NT2/D1 (cell line): ENCODE measurements at regions not wholly inside any gene's neighbourhood (a gene's known extent, or its start where the extent isn't known, plus 50 kb on each side); places are given as distances from the start of the nearest gene placed in this dataset.

Experiments used
- DNase-seq: peaks from one replicate; pipeline ENCODE4 v3.0.0-alpha.2; 2011; ENCODE audit warnings: low read depth, low spot score
- H3K27me3 ChIP-seq: 2 replicates; pipeline ENCODE4 v1.6.0; 2011; ENCODE audit warnings: mild to moderate bottlenecking; ENCODE audit not compliant: insufficient read length, insufficient read depth
- H3K36me3 ChIP-seq: 2 replicates; pipeline ENCODE4 v1.6.1; 2011; ENCODE audit warnings: mild to moderate bottlenecking, low read length, mixed read lengths; ENCODE audit not compliant: insufficient read depth, insufficient read length
- H3K4me1 ChIP-seq: 2 replicates; pipeline ENCODE4 v1.5.1; 2011; ENCODE audit not compliant: insufficient read depth, insufficient read length
- H3K4me3 ChIP-seq: 2 replicates; pipeline ENCODE4 v1.5.1; 2011; ENCODE audit warnings: low read depth; ENCODE audit not compliant: insufficient read length
- H3K9ac ChIP-seq: 2 replicates; pipeline ENCODE4 v1.6.0; 2011; ENCODE audit warnings: low read depth; ENCODE audit not compliant: insufficient read length
- H3K9me3 ChIP-seq: 2 replicates; pipeline ENCODE4 v1.5.1; 2011; ENCODE audit warnings: mild to moderate bottlenecking, low read length; ENCODE audit not compliant: insufficient read depth
- SUZ12 ChIP-seq: IDR thresholded peaks from 2 replicates; pipeline ENCODE4 v1.6.1; 2011; ENCODE audit not compliant: insufficient read length, insufficient read depth; ENCODE audit errors: extremely low read depth
- YY1 ChIP-seq: IDR thresholded peaks from 2 replicates; pipeline ENCODE4 v1.6.1; 2011; ENCODE audit not compliant: insufficient read length, insufficient read depth
- ZNF274 ChIP-seq: IDR thresholded peaks from 2 replicates; pipeline ENCODE4 v1.6.1; 2011; ENCODE audit warnings: mild to moderate bottlenecking, low read depth, low read length

DNA sequence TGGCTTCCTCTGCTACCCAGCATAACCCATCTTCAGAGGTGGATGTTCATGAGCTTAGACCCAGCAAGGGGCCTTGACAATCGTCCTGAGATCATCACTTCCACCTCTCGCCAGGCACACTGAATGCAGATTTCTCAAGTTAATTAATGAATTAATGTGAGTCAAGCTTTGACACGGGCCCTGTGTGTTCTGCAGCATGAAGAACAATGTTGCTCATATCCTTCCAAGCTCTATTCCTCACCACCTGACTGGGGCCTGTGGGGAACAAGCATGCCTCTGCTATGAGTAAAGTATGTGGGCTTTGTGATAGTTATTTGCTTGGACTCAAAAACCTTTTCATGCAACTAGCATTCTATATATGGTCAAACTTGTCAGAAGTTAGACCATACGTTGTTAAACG, 122.0 kb downstream of the SEC16B start:
- Histone ChIP-seq H3K9ac (no peak overlapping the region), H3K27me3 (no peaks in the 10 kb centered on the region), H3K4me1 (no peaks in the 10 kb centered on the region), H3K4me3 (no peak overlapping the region), H3K36me3 (no peaks in the 10 kb centered on the region), H3K9me3 (no peaks in the 10 kb centered on the region)
- no peak for TF ChIP-seq SUZ12
- TF ChIP-seq ZNF274: no peak
- no peak for TF ChIP-seq YY1
- DNase-seq: no peak

DNA sequence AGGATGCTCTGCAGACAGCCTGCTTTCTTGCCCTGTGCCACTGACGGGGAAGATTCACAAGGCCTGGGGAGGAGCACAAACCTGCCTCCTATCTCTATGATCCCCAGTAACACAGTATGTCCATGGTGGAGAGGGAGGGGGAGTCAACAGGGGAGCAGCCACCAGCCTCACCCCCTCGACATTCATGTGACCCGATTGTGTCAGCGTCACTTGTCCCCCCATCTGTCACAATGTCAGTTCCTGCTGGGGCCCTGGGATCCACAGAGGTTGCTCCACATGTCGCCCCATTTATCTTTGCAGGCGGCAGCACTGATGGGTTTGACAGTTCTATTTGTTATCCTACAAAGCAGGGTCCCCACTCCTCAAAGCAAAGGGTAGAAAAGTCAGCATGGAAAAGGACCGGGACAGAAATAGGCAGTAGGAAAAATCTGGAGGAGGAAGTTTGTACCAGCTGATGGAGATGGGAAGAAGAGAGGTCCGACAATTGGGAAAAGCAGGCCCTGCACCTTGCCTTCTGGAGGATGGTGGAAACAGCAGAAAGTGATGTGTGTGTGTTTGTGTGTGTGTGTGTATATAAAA, 130.9 kb downstream of the SEC16B start:
- Histone ChIP-seq H3K27me3 (no peaks in the 10 kb centered on the region), H3K36me3 (no peaks in the 10 kb centered on the region), H3K4me3 (no peak overlapping the region), H3K4me1 (no peaks in the 10 kb centered on the region), H3K9ac (no peak overlapping the region), H3K9me3 (no peaks in the 10 kb centered on the region)
- DNase-seq: no peak
- TF ChIP-seq ZNF274 (no peak), YY1 (no peak), SUZ12 (no peak)

DNA sequence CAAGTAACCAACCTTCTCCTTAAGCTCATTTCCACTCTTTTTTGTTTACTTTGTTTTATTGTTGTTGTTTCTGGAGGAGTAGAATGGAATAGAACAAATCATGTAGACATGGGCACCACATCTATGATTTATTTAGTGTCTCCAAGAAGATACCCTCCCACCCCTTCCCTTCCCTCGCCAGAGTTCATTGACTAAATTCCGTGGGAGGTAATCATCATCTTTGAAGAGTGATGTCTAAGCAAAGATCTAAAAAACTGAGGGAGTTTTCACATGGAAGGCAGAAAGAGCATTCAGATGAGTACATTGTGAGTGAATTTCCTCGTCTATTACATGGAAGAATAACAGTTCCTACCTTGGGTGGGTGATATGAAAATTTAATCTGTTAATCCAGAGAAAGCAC, 136.2 kb downstream of the SEC16B start:
- Histone ChIP-seq H3K36me3 (no peaks in the 10 kb centered on the region), H3K9me3 (no peaks in the 10 kb centered on the region; the same call in 1 of the 2 replicates), H3K27me3 (no peaks in the 10 kb centered on the region), H3K4me3 (no peak overlapping the region), H3K4me1 (no peaks in the 10 kb centered on the region), H3K9ac (no peak overlapping the region)
- TF ChIP-seq ZNF274 (no peak), SUZ12 (no peak), YY1 (no peak)
- no peak for DNase-seq

DNA sequence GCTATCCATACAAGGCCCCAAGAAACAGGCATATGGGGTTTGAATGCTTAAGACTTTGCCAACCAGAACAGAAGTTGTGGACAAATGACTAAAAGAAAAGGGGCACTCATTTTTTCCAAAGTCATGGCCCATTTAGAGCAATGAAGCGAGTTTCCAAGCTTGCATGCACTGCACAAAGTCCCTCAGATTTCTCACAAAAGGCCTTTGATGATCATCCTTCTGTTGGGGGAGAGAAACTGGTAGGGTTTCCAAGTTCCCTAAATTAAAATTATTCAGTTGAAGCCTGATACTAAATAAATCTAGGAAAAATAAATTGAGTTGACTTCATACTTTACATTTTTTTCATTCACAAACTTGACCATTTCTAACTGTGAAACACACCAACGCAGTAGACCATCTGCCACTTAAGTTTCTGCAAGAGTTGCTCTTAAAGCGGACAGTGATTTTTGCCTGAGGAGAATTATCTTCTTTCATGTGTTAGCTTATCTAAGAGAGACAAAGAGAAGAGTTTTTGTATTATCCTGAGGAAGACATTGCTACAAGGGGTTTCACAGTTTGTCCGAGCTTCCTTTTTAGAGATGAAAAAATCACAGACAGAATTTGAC, 139.2 kb downstream of the SEC16B start:
- Histone ChIP-seq H3K9me3 (no peaks in the 10 kb centered on the region; the same call in 1 of the 2 replicates), H3K27me3 (no peaks in the 10 kb centered on the region), H3K9ac (no peak overlapping the region), H3K4me3 (no peak overlapping the region), H3K36me3 (no peaks in the 10 kb centered on the region), H3K4me1 (no peaks in the 10 kb centered on the region)
- DNase-seq: no peak
- TF ChIP-seq SUZ12 (no peak), ZNF274 (no peak), YY1 (no peak)

DNA sequence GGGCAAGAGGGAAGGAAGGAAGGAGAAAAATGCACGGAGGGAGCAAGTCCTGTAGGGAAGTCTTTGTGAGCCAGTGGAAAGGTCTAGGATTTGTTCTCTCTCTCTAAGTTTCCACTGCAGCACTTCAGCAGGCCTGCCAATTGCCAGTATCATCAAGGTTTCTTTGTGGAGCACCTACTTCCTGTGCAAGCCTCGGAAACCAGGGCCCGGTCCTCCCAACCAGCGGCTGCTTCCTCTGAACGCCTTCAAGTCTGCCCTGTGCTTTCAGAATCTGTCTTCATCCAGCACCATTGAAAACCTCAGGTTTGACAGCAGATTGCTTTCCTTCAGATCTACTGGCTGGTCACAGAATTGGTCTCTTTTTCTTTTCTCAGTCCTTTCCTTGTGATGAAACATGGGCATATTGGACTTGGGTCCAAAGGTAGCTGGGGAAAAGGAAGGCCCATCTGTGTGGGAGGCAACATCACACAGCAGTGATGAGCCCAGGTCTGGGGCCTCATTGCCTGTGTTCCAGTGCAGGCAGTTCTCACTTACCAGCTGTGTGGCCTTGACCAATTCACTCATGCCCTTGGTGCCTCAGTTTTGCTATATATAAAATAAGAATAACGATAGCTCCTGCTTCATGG, 144.5 kb downstream of the SEC16B start:
- H3K4me3 ChIP-seq: no peak overlapping the region
- H3K36me3 ChIP-seq: no peaks in the 10 kb centered on the region
- TF ChIP-seq YY1: no peak
- no peak for TF ChIP-seq SUZ12
- no peak for TF ChIP-seq ZNF274
- no peaks in the 10 kb centered on the region for H3K27me3 ChIP-seq
- no peaks in the 10 kb centered on the region for H3K4me1 ChIP-seq
- H3K9me3 ChIP-seq: no peaks in the 10 kb centered on the region; the same call in 1 of the 2 replicates
- DNase-seq: no peak
- H3K9ac ChIP-seq: no peak overlapping the region

DNA sequence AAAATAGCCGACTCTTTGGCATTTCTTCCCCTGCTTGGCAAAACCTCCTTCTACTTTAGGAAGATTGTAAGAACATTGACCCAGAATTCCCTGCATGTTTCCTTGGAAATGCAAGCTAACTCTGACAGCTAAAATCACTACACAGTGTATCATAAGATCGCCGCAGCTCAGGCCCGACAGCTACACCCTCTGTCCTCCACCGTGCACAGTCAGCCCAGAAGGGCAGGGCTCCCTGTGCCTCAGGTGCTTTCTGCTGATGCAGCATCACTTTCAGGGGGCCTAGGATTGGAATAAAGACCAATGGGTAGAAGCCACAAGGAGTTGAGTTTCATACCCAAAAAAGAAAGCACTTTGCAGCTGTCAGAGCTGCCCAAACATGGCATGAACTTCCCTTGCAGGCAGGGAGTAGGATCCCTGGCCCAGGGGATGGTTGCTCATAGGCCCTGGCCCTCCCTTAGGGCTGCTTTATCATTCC, 145.3 kb downstream of the SEC16B start:
- H3K4me1 ChIP-seq: no peaks in the 10 kb centered on the region
- H3K9me3 ChIP-seq: no peaks in the 10 kb centered on the region; the same call in 1 of the 2 replicates
- TF ChIP-seq SUZ12: no peak
- no peak for TF ChIP-seq ZNF274
- TF ChIP-seq YY1: no peak
- H3K9ac ChIP-seq: no peak overlapping the region
- H3K27me3 ChIP-seq: no peaks in the 10 kb centered on the region
- H3K4me3 ChIP-seq: no peak overlapping the region
- no peaks in the 10 kb centered on the region for H3K36me3 ChIP-seq
- DNase-seq: no peak

DNA sequence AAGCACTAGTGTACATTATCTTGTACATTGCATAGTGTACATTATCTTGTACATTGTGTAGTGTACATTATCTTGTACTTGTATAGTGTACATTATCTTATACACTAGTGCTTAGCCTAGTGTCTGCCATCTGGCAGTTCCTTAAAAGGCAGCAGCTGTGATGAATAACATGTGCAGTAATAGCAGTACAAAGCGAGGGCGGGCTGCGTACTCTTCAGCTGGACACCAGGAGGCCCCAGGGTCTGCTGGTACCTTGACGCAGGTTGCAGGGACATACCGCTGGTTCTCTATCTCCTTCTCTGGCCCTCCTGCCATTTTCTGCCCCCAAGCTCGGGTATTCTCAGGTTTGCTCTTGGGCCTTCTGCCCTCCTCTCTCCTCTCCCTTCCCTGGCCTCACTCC, 149.6 kb downstream of the SEC16B start:
- TF ChIP-seq SUZ12: no peak
- TF ChIP-seq YY1: no peak
- no peak for TF ChIP-seq ZNF274
- Histone ChIP-seq H3K4me3 (no peak overlapping the region), H3K36me3 (no peaks in the 10 kb centered on the region), H3K4me1 (no peaks in the 10 kb centered on the region), H3K27me3 (no peaks in the 10 kb centered on the region), H3K9me3 (0 out of 2 replicates have a peak, but pooled peaks cover 6% of the 10 kb centered on the region), H3K9ac (no peak overlapping the region)
- no peak for DNase-seq
